ENCODE measurements at regions not wholly inside any gene's neighbourhood (a gene's known extent, or its start where the extent isn't known, plus 50 kb on each side); places are given as distances from the start of the nearest gene placed in this dataset.

DNA sequence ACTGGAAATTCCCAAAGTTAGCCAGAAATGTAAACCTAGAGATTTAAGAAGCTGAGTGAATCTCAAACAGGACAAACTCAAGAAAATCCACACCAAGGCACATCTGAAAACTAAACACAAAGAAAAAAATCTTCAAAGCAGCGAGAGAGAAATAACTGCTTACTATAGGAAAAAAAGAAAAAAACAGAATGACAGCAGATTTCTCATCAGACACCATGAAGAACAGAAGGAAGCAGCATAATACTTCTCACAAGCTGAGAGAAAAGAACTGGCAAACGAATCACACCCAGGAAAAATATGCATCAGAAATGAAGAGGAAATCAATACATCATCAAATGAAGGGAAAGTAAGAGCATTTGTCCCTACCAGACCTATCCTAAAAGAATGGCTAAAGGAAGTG, 236.3 kb upstream of the ADAMTS3 start:
- TF ChIP-seq, protein P1, sequence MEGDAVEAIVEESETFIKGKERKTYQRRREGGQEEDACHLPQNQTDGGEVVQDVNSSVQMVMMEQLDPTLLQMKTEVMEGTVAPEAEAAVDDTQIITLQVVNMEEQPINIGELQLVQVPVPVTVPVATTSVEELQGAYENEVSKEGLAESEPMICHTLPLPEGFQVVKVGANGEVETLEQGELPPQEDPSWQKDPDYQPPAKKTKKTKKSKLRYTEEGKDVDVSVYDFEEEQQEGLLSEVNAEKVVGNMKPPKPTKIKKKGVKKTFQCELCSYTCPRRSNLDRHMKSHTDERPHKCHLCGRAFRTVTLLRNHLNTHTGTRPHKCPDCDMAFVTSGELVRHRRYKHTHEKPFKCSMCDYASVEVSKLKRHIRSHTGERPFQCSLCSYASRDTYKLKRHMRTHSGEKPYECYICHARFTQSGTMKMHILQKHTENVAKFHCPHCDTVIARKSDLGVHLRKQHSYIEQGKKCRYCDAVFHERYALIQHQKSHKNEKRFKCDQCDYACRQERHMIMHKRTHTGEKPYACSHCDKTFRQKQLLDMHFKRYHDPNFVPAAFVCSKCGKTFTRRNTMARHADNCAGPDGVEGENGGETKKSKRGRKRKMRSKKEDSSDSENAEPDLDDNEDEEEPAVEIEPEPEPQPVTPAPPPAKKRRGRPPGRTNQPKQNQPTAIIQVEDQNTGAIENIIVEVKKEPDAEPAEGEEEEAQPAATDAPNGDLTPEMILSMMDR (conservative IDR thresholded peaks at IDR 0.05) = no peak
- no peak for TF ChIP-seq EZH2 (IDR thresholded peaks at IDR 0.05; ENCODE audit: low read depth)
